WI38 (cell line): ENCODE measurements at regions not wholly inside any gene's neighbourhood (a gene's known extent, or its start where the extent isn't known, plus 50 kb on each side); places are given as distances from the start of the nearest gene placed in this dataset.

Experiments
- H3K4me3 ChIP-seq: 2 replicates; pipeline ENCODE4 v1.5.1; 2011; ENCODE audit warnings: low read depth, mild to moderate bottlenecking, control low read depth, low read length
- TF ChIP-seq, protein P1 (sequence below): IDR thresholded peaks from 2 replicates; pipeline ENCODE4 v1.5.1; 2012; ENCODE audit warnings: low read depth, mild to moderate bottlenecking, control low read depth, low read length

DNA sequence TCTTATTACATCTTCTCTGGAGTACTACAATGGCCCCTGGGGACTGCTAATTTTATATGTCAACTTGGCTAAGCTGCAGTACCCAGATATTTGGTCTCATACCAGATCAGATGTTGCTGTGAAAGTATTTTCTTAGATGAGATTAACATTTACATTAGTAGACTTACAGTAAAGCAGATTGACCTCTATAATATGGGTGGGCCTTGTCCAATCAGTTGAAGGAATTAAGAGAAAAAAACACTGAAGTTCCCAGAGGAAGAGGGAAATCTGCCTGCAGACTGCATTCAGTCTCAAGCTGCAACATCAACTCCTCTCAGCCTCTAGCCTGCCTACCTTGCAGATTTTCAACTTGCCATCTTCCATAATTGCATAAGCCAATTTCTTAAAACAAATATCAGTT lies 430.1 kb downstream of the MED13L start:
- H3K4me3 ChIP-seq = no peak overlapping the region
- TF ChIP-seq, protein P1, sequence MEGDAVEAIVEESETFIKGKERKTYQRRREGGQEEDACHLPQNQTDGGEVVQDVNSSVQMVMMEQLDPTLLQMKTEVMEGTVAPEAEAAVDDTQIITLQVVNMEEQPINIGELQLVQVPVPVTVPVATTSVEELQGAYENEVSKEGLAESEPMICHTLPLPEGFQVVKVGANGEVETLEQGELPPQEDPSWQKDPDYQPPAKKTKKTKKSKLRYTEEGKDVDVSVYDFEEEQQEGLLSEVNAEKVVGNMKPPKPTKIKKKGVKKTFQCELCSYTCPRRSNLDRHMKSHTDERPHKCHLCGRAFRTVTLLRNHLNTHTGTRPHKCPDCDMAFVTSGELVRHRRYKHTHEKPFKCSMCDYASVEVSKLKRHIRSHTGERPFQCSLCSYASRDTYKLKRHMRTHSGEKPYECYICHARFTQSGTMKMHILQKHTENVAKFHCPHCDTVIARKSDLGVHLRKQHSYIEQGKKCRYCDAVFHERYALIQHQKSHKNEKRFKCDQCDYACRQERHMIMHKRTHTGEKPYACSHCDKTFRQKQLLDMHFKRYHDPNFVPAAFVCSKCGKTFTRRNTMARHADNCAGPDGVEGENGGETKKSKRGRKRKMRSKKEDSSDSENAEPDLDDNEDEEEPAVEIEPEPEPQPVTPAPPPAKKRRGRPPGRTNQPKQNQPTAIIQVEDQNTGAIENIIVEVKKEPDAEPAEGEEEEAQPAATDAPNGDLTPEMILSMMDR = no peak

DNA sequence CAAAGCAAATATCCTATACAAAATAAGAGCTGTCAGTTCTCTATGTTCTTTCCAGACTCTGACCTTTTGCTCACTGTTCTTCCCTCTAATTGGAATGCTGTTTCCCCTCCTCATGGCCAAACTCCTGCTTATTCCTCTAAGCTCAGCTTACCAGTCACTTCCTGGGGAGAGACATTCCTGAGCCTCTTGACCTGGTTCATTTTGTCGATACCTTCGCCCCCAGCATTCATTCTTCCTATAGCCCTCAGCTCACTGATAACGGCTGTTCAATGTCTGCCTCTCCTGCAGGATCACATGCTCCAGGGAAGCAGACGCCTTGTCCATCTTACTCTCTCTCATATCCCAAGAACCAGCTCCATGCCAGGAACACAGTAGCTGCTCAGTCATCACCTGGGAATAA lies 431.0 kb downstream of the MED13L start:
- H3K4me3 ChIP-seq = no peak overlapping the region
- TF ChIP-seq, protein P1 = no peak

GRCh38 chr12:115840159-115840558 lies 437.3 kb downstream of the MED13L start:
- no peak overlapping the region for H3K4me3 ChIP-seq
- TF ChIP-seq, protein P1 = no peak

DNA sequence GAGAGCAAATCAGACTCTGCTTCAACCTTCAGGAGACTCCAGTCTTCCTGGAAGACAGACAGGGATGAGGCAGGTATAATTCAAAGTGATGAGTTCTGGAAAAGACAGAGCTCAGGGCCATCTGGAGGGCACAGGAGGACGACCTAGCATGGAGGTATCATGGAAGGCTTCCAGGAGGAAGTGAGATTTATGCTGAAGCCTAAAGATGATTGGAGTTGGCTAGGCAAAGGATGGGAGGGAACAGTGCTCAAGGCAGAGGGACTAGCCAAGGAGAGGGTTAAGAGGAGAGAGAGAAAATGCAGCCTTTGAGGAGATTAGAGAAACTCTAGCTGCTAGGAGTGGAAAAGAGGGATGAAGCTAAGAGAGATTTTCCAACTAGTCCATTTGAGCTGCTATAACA lies 438.5 kb downstream of the MED13L start:
- no peak overlapping the region for H3K4me3 ChIP-seq
- TF ChIP-seq, protein P1 = no peak

DNA sequence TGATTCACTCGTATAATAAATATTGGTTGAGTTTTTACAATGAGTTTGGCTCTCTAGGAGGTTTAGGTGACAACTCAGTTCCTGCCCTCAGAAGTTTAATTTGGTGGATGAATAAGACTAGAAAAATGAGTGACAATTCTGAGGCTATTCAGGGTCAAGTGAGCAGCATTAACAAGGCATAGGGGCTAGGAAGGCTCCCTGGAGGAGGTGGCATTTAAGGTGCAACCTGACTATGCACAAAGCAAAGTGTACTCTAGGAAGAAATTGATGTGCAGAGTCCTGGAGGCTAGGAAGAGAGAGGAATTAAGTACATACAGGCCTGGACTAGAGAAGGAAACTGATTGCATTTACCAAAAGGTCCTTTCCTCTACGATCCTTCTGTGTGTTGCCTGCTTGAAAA lies 440.3 kb downstream of the MED13L start:
- TF ChIP-seq, protein P1 = no peak
- no peak overlapping the region for H3K4me3 ChIP-seq

DNA sequence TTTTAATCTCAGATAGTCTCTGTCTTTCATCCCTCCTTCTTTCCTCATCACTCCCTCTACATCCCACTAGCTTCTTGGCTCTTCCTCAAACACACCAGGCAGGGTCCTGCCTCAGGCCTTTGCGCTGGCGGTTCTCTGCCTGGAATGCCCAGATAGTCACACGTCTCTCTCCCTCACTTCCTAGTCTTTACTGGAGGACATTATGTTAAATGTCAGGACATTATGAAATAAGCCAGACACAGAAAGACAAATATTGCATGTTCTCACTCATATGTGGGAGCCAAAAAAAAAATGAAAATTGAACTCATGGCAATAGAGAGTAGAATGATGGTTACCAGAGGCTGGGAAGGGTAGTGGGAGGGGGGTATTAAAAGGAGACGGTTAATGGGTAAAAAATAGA lies 442.0 kb downstream of the MED13L start:
- TF ChIP-seq, protein P1 = no peak
- H3K4me3 ChIP-seq = no peak overlapping the region

GRCh38 chr12:115833704-115834103 lies 443.8 kb downstream of the MED13L start:
- H3K4me3 ChIP-seq = no peak overlapping the region
- TF ChIP-seq, protein P1 = no peak

- TF ChIP-seq, protein P1 = no peak
- no peak overlapping the region for H3K4me3 ChIP-seq
Observed at GRCh38 chr12:115830633-115831032, 446.9 kb downstream of the MED13L start.
